GM12872 (cell line): ENCODE measurements at regions not wholly inside any gene's neighbourhood (a gene's known extent, or its start where the extent isn't known, plus 50 kb on each side); places are given as distances from the start of the nearest gene placed in this dataset.

ENCODE experiments used
- TF ChIP-seq, protein P1 (sequence below): IDR thresholded peaks from 3 replicates; pipeline ENCODE4 v1.5.1; 2011; ENCODE audit warnings: low read depth, mild to moderate bottlenecking, low read length, moderate library complexity; ENCODE audit not compliant: insufficient read depth

DNA sequence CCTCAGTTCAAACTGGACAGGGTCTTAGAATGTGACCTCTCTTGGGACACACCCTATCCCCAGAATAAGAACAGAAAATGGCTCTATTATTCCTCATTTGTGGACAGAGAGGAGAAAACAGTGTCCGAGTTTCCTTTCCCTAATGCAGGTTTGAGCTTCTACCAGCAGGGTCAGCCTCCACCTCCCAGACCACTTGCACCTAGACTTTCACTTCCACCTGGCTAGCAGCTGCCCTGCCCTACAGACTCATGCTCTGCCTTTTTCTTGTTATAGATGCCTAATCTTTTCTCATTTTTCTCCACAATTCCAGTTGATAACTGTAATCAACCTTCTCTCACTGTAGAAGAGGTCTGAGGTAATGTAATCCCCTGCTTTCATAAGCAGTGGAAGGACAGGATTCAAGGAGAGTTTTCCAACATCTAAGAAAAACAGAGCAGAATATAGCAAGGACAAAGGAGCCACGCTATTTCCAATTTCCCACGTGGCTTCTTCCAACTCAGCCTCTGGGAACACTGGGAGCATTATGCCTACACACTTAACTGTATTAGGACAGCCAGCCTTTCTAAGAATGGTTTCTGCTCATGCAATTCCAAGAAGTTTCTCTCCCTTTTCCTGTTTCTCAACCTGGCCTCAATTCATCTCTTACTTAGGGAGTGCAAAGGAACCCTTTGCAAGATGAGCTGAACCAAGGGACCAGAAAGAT, 239.8 kb downstream of the BCL11A start:
- TF ChIP-seq, protein P1, sequence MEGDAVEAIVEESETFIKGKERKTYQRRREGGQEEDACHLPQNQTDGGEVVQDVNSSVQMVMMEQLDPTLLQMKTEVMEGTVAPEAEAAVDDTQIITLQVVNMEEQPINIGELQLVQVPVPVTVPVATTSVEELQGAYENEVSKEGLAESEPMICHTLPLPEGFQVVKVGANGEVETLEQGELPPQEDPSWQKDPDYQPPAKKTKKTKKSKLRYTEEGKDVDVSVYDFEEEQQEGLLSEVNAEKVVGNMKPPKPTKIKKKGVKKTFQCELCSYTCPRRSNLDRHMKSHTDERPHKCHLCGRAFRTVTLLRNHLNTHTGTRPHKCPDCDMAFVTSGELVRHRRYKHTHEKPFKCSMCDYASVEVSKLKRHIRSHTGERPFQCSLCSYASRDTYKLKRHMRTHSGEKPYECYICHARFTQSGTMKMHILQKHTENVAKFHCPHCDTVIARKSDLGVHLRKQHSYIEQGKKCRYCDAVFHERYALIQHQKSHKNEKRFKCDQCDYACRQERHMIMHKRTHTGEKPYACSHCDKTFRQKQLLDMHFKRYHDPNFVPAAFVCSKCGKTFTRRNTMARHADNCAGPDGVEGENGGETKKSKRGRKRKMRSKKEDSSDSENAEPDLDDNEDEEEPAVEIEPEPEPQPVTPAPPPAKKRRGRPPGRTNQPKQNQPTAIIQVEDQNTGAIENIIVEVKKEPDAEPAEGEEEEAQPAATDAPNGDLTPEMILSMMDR, result 0 out of 3 replicates have a peak, but pooled peaks have one; percentile 38

- TF ChIP-seq, protein P1, result no peak
These were observed 240.8 kb downstream of the BCL11A start for GRCh38 chr2:60312618-60313017.

DNA sequence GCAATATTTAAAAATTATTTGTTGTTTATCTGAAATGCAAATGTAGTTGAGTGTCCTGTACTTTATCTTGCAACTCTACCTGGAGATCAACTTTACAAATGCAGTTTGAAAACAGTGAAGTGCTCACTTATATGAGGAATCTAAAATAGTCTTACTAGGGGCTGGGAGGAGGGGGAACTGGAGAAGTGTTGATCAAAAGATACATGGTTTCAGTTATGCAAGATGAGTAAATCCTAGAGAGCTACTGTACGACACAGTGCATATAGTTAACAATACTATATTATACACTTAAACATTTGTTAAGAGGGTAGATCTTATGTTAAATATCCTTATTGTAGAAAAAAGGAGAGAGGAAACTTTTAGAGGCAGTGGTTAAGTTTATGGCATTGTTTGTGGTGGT, 241.9 kb downstream of the BCL11A start:
- TF ChIP-seq, protein P1, result no peak

DNA sequence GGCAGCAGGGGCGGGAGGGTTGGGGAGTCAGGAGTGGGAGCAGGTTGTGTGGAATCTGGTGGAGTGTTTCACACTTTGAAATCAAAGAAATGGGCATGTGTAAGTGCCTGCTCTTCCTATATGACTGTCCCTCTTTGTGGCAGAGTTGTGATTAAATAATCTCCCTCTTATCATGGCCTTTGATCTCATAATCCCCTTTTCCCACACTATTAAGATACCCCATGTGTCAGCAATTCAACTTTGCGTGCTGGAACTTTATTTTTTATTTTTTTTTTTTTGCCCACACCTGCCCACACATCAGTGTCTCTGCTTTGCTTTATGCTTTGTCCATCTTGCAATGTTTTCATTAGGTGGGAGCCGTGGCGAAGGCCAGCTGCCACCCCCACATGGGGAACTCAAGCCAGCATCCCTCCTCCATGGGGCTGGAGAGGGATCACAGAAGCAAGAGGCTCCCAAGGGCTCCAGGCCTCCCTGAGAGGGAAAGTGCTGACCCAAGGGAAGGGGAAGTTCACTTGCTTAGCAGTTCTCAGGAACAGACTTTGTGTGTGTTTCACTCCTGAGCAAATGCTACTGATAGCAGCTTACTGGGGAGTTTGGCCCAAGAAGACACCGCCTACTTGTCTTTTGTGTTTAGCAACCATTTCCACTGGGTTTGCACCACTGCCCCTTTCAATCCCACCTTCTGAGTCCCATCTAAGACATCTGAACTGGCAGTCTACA, 243.4 kb downstream of the BCL11A start:
- TF ChIP-seq, protein P1, result no peak

DNA sequence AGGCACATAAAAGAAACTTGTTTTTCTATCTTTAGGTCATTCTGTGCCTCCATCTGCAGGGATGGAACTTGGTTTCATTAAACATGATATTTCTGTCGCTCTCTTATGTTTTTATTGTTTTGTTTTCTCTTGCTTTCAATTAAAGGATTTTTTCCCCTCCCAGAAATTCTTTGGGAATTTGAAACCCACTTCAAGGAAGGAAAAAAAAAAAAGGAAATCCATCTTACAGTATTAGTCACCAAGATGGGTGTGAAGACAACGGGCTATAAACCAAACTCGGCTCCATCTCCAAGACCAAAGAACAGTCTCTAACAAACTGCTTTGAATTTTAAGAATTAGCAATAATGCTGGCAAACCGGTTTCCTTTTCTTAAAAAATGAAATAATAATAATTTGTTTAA, 244.1 kb downstream of the BCL11A start:
- TF ChIP-seq, protein P1, result no peak

DNA sequence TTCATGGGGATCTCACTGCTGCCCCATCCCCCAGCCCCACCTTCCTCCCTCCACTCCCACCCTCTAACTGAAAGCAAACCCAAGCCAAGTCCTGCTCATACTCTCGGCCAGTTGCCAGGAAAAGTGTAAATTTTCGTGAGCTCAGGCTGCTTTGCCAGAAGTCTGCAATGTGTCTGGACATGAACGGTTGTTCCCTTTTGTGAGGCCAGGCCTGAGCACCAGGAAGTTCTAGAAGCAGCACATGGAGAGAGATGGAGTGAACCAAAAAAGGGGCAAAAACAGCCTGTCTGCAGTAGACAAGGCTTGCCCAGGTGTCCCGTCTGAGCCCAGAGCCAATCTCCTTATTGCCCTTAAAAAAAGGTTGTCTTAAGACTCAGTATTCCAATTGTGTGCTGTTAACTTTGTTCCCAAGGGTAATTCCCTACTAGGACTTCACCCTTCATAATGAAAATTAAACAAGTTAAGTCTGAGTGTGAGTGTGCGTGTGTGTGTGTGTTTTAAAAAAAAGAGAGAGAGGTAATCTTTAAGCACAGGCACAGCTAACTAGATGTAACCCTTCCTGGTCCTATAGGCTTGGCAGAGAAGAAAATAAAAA, 247.1 kb downstream of the BCL11A start:
- TF ChIP-seq, protein P1, result no peak

DNA sequence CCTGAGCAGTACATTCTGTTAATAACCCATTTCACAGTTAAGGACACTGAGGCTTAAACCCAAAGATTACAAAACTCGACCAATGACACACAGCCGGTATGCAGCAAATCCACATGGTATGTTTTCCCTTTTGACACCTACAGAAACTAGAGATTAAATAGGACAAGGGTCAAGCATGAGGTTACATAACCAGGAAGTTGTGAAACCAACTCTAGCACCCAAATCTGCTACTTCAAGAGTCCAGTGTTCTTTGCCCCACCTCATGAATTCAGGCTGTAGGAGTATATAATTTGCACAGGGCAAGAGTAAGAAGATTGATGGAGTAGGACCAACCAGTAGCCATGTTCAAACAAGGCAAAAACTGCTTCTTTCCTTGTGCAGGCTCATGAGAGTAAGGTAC, 249.8 kb downstream of the BCL11A start:
- TF ChIP-seq, protein P1, result no peak
